ENCODE measurements at regions not wholly inside any gene's neighbourhood (a gene's known extent, or its start where the extent isn't known, plus 50 kb on each side); places are given as distances from the start of the nearest gene placed in this dataset.

- TF ChIP-seq EGR1 (IDR thresholded peaks at IDR 0.05; ENCODE audit: low read depth): no peak
- TF ChIP-seq, protein P1, sequence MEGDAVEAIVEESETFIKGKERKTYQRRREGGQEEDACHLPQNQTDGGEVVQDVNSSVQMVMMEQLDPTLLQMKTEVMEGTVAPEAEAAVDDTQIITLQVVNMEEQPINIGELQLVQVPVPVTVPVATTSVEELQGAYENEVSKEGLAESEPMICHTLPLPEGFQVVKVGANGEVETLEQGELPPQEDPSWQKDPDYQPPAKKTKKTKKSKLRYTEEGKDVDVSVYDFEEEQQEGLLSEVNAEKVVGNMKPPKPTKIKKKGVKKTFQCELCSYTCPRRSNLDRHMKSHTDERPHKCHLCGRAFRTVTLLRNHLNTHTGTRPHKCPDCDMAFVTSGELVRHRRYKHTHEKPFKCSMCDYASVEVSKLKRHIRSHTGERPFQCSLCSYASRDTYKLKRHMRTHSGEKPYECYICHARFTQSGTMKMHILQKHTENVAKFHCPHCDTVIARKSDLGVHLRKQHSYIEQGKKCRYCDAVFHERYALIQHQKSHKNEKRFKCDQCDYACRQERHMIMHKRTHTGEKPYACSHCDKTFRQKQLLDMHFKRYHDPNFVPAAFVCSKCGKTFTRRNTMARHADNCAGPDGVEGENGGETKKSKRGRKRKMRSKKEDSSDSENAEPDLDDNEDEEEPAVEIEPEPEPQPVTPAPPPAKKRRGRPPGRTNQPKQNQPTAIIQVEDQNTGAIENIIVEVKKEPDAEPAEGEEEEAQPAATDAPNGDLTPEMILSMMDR (IDR thresholded peaks at IDR 0.05 in 2 of 3, conservative IDR thresholded peaks at IDR 0.05 in 1 of 3; ENCODE audit: borderline replicate concordance in 1 of 3, insufficient read depth in 1 of 3, low read depth in 2 of 3, low read length in 2 of 3): no peak
- TF ChIP-seq, protein P2, sequence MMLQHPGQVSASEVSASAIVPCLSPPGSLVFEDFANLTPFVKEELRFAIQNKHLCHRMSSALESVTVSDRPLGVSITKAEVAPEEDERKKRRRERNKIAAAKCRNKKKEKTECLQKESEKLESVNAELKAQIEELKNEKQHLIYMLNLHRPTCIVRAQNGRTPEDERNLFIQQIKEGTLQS (IDR thresholded peaks at IDR 0.05): no peak
- TF ChIP-seq SP1 (IDR thresholded peaks at IDR 0.05; ENCODE audit: low read depth): no peak
- TF ChIP-seq POLR2A (IDR thresholded peaks at IDR 0.05; ENCODE audit: borderline replicate concordance, extremely low read depth, insufficient read depth, insufficient read length): no peak
- no peak for TF ChIP-seq EZH2 (IDR thresholded peaks at IDR 0.05)
- no peak for TF ChIP-seq SIN3A (IDR thresholded peaks at IDR 0.05; ENCODE audit: low read depth)
- TF ChIP-seq MAX (IDR thresholded peaks at IDR 0.05): no peak
- TF ChIP-seq, protein P3, sequence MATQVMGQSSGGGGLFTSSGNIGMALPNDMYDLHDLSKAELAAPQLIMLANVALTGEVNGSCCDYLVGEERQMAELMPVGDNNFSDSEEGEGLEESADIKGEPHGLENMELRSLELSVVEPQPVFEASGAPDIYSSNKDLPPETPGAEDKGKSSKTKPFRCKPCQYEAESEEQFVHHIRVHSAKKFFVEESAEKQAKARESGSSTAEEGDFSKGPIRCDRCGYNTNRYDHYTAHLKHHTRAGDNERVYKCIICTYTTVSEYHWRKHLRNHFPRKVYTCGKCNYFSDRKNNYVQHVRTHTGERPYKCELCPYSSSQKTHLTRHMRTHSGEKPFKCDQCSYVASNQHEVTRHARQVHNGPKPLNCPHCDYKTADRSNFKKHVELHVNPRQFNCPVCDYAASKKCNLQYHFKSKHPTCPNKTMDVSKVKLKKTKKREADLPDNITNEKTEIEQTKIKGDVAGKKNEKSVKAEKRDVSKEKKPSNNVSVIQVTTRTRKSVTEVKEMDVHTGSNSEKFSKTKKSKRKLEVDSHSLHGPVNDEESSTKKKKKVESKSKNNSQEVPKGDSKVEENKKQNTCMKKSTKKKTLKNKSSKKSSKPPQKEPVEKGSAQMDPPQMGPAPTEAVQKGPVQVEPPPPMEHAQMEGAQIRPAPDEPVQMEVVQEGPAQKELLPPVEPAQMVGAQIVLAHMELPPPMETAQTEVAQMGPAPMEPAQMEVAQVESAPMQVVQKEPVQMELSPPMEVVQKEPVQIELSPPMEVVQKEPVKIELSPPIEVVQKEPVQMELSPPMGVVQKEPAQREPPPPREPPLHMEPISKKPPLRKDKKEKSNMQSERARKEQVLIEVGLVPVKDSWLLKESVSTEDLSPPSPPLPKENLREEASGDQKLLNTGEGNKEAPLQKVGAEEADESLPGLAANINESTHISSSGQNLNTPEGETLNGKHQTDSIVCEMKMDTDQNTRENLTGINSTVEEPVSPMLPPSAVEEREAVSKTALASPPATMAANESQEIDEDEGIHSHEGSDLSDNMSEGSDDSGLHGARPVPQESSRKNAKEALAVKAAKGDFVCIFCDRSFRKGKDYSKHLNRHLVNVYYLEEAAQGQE (IDR thresholded peaks at IDR 0.05; ENCODE audit: low read depth): no peak
- TF ChIP-seq ZFX (IDR thresholded peaks at IDR 0.05): no peak
- no peak for TF ChIP-seq TCF7L2 (IDR thresholded peaks at IDR 0.05; ENCODE audit: borderline replicate concordance, extremely low read depth, insufficient read depth, insufficient read length)
- no peak for TF ChIP-seq POLR2AphosphoS5 (IDR thresholded peaks at IDR 0.05; ENCODE audit: low read depth, low read length)
- TF ChIP-seq YY1 (IDR thresholded peaks at IDR 0.05; ENCODE audit: extremely low read depth, insufficient replicate concordance, low read depth, low read length): no peak
Measured at GRCh38 chr16:49150341-49150740, 131.3 kb downstream of the CBLN1 start.
